DOHH2 (cell line): ENCODE measurements at regions not wholly inside any gene's neighbourhood (a gene's known extent, or its start where the extent isn't known, plus 50 kb on each side); places are given as distances from the start of the nearest gene placed in this dataset.

Experiments used
- CTCF ChIP-seq: fragments of 200-600 bp; sonication (generic); IDR thresholded peaks from one replicate; pipeline ENCODE4 v1.5.1; 2014; ENCODE audit warnings: antibody characterized with exemption, mild to moderate bottlenecking, low read depth, low read length; ENCODE audit not compliant: poor library complexity, severe bottlenecking
- EZH2phosphoT487 ChIP-seq: fragments of 200-600 bp; sonication (generic); IDR thresholded peaks from 2 replicates; pipeline ENCODE4 v1.6.1; 2017; ENCODE audit warnings: borderline replicate concordance, mild to moderate bottlenecking, antibody characterized with exemption, low read length, moderate library complexity, mixed read lengths

GRCh38 chr13:39189778-39190177, 151.5 kb downstream of the NHLRC3 start:
- TF ChIP-seq CTCF, result no peak
- TF ChIP-seq EZH2phosphoT487, result no peak
